Keratinocyte (primary cell): ENCODE measurements at regions not wholly inside any gene's neighbourhood (a gene's known extent, or its start where the extent isn't known, plus 50 kb on each side); places are given as distances from the start of the nearest gene placed in this dataset.

Source experiments
- DNase-seq: peaks from one replicate; pipeline ENCODE4 v3.0.0-alpha.2; 2011; ENCODE audit warnings: low read depth, missing footprints, low spot score
- FAIRE-seq: peaks from 2 replicates; lab custom pipeline; 2011; peaks lifted over from hg19 to GRCh38; lab: Jason Lieb, UNC
- H2AFZ ChIP-seq: 2 replicates; pipeline ENCODE4 v1.6.0; 2012; ENCODE audit warnings: low read length, control low read depth, inconsistent platforms; ENCODE audit not compliant: control insufficient read depth
- H3K27ac ChIP-seq: 2 replicates; pipeline ENCODE4 v1.5.1; 2011; ENCODE audit warnings: low read length; ENCODE audit not compliant: control insufficient read depth, insufficient read depth
- H3K27me3 ChIP-seq: 3 replicates; pipeline ENCODE4 v1.6.0; 2011; ENCODE audit warnings: low read length; ENCODE audit not compliant: control insufficient read depth, insufficient read depth; ENCODE audit errors: extremely low read depth
- H3K36me3 ChIP-seq, 2 experiments: 2 replicates in 1 of 2; 3 replicates in 1 of 2; pipeline ENCODE4 v1.5.1; 2011; ENCODE audit warnings: low read length in 2 of 2, mild to moderate bottlenecking in 1 of 2; ENCODE audit not compliant: control insufficient read depth in 2 of 2, insufficient read depth in 2 of 2; ENCODE audit errors: extremely low read depth in 1 of 2
- H3K4me1 ChIP-seq: 3 replicates; pipeline ENCODE4 v1.5.1; 2011; ENCODE audit warnings: low read length; ENCODE audit not compliant: control insufficient read depth, insufficient read depth; ENCODE audit errors: extremely low read depth
- H3K4me2 ChIP-seq: 3 replicates; pipeline ENCODE4 v1.6.0; 2011; ENCODE audit warnings: low read depth, low read length; ENCODE audit not compliant: control insufficient read depth, insufficient read depth; ENCODE audit errors: extremely low read depth
- H3K4me3 ChIP-seq, 3 experiments: fragments of 200-600 bp in 1 of 3; sonication (generic) in 1 of 3; 2 replicates in 2 of 3; 3 replicates in 1 of 3; pipeline ENCODE4 v1.5.1; 2011 to 2016; ENCODE audit warnings: low read length in 3 of 3, mild to moderate bottlenecking in 3 of 3, control low read depth in 2 of 3, inconsistent platforms in 1 of 3, low read depth in 1 of 3, mixed read lengths in 1 of 3, mixed run types in 1 of 3, moderate library complexity in 1 of 3; ENCODE audit not compliant: control insufficient read depth in 2 of 3, insufficient read depth in 2 of 3; ENCODE audit errors: extremely low read depth in 1 of 3
- H3K79me2 ChIP-seq: 2 replicates; pipeline ENCODE4 v1.6.0; 2012; ENCODE audit warnings: low read length; ENCODE audit not compliant: control insufficient read depth, insufficient read depth
- H3K9ac ChIP-seq: 3 replicates; pipeline ENCODE4 v1.6.0; 2011; ENCODE audit warnings: low read length; ENCODE audit not compliant: control insufficient read depth, insufficient read depth; ENCODE audit errors: extremely low read depth
- H3K9me1 ChIP-seq: 3 replicates; pipeline ENCODE4 v1.6.0; 2011; ENCODE audit warnings: low read length; ENCODE audit not compliant: control insufficient read depth, insufficient read depth; ENCODE audit errors: extremely low read depth
- H3K9me3 ChIP-seq: 2 replicates; pipeline ENCODE4 v1.5.1; 2012; ENCODE audit warnings: low read depth, low read length; ENCODE audit not compliant: control insufficient read depth
- H4K20me1 ChIP-seq: 3 replicates; pipeline ENCODE4 v1.6.0; 2011; ENCODE audit warnings: low read length; ENCODE audit not compliant: control insufficient read depth, insufficient read depth; ENCODE audit errors: extremely low read depth
- CTCF ChIP-seq, 3 experiments: IDR thresholded peaks in 1 of 3; conservative IDR thresholded peaks in 1 of 3; optimal IDR thresholded peaks in 1 of 3; 2 replicates in 2 of 3; 3 replicates in 1 of 3; pipeline versions ENCODE3 to v1.5.1; 2011; ENCODE audit warnings: low read length in 3 of 3, mild to moderate bottlenecking in 3 of 3, moderate library complexity in 2 of 3, control low read depth in 1 of 3, inconsistent platforms in 1 of 3; ENCODE audit not compliant: insufficient read depth in 2 of 3; ENCODE audit errors: extremely low read depth in 1 of 3
- EZH2 ChIP-seq: IDR thresholded peaks from one replicate; pipeline ENCODE4 v1.6.1; 2012; ENCODE audit warnings: inconsistent platforms, mild to moderate bottlenecking, low read length, moderate library complexity
- dilution Hi-C: fragments of 300-500 bp; cut with MboI; formaldehyde crosslinking; loops from one replicate; pipeline ENCODE4 v1.7.0; 2020; ENCODE audit warnings: low sequenced_read_pairs; ENCODE audit not compliant: extremely low pct_ligation_motif_present

DNA sequence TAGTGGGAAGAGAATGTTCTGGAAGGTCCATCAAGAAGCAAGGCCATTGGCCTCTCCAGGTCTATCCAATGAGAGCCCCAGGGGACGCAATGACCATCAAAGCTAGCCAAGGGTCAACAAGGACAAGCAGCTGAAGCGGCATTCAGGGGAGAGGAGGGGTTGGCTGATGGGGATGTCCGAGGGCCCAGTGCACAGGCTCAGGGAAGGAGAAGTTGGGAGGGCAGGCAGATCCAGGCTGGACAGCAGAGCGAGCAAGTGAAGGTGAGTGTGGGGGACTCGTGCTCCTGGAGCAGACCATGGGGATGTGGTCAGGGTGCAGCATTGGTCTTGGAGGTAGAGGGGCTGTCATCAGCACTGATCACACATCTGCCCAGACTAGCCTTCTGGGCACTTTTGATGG, 275.4 kb upstream of the TCERG1L start:
- Histone ChIP-seq H3K9me3 (peaks cover 17% of the 10 kb centered on the region), H3K9me1 (no peaks in the 10 kb centered on the region), H3K4me1 (no peaks in the 10 kb centered on the region), H3K4me2 (no peak overlapping the region), H3K79me2 (no peaks in the 10 kb centered on the region), H3K27me3 (no peaks in the 10 kb centered on the region), H3K9ac (no peak overlapping the region), H3K27ac (no peak overlapping the region), H3K4me3 (no peak overlapping the region), H2AFZ (no peak overlapping the region), H4K20me1 (no peaks in the 10 kb centered on the region), H3K36me3 (no peaks in the 10 kb centered on the region)
- FAIRE-seq (no peak), DNase-seq (no peak)
- dilution Hi-C loops: no loop called here
- TF ChIP-seq CTCF (optimal IDR thresholded peaks at IDR 0.05 in 1 of 3, IDR thresholded peaks at IDR 0.05 in 1 of 3, conservative IDR thresholded peaks at IDR 0.05 in 1 of 3; ENCODE audit: extremely low read depth in 1 of 3, insufficient read depth in 2 of 3, low read length in 3 of 3) (no peak), EZH2 (no peak)

GRCh38 chr10:131587976-131588680, 276.6 kb upstream of the TCERG1L start:
- no peaks in the 10 kb centered on the region for H4K20me1 ChIP-seq
- FAIRE-seq (no peak), DNase-seq (no peak)
- dilution Hi-C loops: no loop called here
- no peak overlapping the region for H3K4me2 ChIP-seq
- no peaks in the 10 kb centered on the region for H3K36me3 ChIP-seq
- no peak overlapping the region for H2AFZ ChIP-seq
- H3K9me3 ChIP-seq: peaks cover 17% of the 10 kb centered on the region
- H3K27me3 ChIP-seq: no peaks in the 10 kb centered on the region
- no peak overlapping the region for H3K9ac ChIP-seq
- no peaks in the 10 kb centered on the region for H3K4me1 ChIP-seq
- TF ChIP-seq EZH2 (no peak), CTCF (optimal IDR thresholded peaks at IDR 0.05 in 1 of 3, IDR thresholded peaks at IDR 0.05 in 1 of 3, conservative IDR thresholded peaks at IDR 0.05 in 1 of 3; ENCODE audit: extremely low read depth in 1 of 3, insufficient read depth in 2 of 3, low read length in 3 of 3) (no peak)
- no peak overlapping the region for H3K27ac ChIP-seq
- H3K79me2 ChIP-seq: no peaks in the 10 kb centered on the region
- H3K4me3 ChIP-seq: no peak overlapping the region
- no peaks in the 10 kb centered on the region for H3K9me1 ChIP-seq
